ENCODE measurements at regions not wholly inside any gene's neighbourhood (a gene's known extent, or its start where the extent isn't known, plus 50 kb on each side); places are given as distances from the start of the nearest gene placed in this dataset.

DNA sequence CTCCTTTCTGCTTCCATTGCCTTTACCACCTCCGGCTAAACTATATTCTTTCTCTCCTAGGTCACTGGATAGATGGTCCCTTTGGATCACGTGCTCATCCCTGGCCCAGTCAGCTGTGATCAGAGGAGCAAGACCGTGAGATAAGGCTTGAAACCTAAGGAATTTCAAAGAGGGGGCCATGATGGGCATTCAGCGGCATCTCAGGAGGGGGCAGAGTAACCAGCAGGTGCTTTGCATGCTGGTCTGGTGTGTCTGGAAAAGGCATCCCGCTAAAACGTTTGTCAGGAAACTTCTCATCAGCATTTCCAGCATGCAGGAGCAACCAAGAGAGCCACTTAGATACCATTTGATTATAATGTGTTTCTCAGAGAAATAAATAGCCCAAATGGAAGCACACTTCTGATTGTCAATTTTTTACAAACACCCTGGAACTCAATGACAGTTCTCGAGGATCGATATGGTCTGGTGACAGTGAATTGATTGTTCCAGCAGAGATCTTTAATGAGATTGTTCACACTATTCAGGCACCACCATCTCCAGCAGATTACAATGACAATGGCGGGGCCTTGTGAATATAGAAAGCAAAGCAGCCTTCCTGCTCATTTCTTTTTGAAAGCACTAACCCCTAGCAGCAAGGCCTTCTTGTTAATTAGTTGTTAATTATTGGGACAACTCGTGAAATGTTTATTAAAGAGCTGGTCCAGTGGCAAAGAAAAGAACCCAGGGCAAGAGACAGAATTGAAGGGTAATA is 327.1 kb downstream of the PTTG2 start:
- Histone ChIP-seq H3K4me1 (peaks cover 0 to 7% (median 0%) of the 10 kb centered on the region in 9 donors), H3K9me3 (no peaks in the 10 kb centered on the region), H3K36me3 (no peaks in the 10 kb centered on the region), H3K27me3 (no peaks in the 10 kb centered on the region), H3K27ac (no peak overlapping the region), H3K4me3 (no peak overlapping the region)
- DNase-seq (no peak), ATAC-seq (no peak)
- intact Hi-C loops (cut with DNase I), result no loop called here
- 71 to 76% methylated on average over 10 of the region's 10 CpGs for WGBS, 2 donors
- TF ChIP-seq, protein P1, sequence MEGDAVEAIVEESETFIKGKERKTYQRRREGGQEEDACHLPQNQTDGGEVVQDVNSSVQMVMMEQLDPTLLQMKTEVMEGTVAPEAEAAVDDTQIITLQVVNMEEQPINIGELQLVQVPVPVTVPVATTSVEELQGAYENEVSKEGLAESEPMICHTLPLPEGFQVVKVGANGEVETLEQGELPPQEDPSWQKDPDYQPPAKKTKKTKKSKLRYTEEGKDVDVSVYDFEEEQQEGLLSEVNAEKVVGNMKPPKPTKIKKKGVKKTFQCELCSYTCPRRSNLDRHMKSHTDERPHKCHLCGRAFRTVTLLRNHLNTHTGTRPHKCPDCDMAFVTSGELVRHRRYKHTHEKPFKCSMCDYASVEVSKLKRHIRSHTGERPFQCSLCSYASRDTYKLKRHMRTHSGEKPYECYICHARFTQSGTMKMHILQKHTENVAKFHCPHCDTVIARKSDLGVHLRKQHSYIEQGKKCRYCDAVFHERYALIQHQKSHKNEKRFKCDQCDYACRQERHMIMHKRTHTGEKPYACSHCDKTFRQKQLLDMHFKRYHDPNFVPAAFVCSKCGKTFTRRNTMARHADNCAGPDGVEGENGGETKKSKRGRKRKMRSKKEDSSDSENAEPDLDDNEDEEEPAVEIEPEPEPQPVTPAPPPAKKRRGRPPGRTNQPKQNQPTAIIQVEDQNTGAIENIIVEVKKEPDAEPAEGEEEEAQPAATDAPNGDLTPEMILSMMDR (IDR thresholded peaks at IDR 0.05), result no peak

DNA sequence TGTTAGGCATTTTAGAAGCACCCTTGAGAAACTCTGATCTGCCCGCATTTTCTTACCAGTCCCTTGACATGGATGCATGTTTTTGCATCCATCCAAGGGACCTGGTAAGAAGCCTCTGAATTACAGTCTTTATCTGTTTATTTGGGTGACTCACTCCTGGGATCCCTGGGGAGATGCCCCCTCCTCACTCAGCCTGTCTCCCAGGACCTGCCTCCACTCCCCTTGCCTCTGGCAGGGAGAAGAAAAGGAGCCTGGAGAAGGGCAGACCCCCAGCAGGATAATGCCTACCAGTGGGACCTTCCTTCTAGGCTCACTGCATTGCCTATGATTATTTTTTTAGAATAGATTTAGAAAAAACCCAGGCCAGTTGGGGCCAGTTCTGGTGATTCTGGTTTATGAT is 329.4 kb downstream of the PTTG2 start:
- H3K27me3 ChIP-seq, result no peaks in the 10 kb centered on the region
- H3K27ac ChIP-seq, result no peak overlapping the region
- H3K4me1 ChIP-seq, result peaks cover 0 to 2% (median 0%) of the 10 kb centered on the region in 9 donors
- no peaks in the 10 kb centered on the region for H3K36me3 ChIP-seq
- no peak overlapping the region for H3K4me3 ChIP-seq
- TF ChIP-seq, protein P1 (IDR thresholded peaks at IDR 0.05), result no peak
- no peak for DNase-seq
- intact Hi-C loops (cut with DNase I), result no loop called here
- 93 to 97% methylated on average over 1 of the region's 1 CpG for WGBS, 2 donors
- peaks cover 0 to 22% (median 16%) of the 10 kb centered on the region in 11 donors for H3K9me3 ChIP-seq
- ATAC-seq, result no peak

DNA sequence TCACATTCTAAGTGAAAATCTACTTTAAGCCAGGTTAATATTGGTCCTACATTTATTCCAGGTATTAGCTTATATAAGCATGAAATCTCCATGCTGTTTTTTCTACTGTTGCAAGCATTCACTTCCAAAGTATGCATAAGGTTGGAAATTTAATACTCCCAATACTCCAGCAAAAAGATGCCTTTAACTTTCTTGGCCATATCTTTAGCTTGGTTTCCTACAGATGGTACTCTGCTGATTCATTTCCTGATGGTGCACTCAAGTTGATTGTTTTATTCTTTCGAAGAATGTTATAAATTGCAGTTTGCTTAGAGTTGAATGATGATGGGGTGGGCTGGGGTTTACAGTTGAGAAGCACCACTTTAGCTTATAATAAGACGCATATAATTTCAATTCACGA is 330.2 kb downstream of the PTTG2 start:
- TF ChIP-seq, protein P1 (IDR thresholded peaks at IDR 0.05), result no peak
- Histone ChIP-seq H3K27ac (no peak overlapping the region), H3K36me3 (no peaks in the 10 kb centered on the region), H3K4me3 (no peak overlapping the region), H3K4me1 (no peaks in the 10 kb centered on the region), H3K9me3 (peaks cover 0 to 24% (median 17%) of the 10 kb centered on the region in 11 donors), H3K27me3 (no peaks in the 10 kb centered on the region)
- intact Hi-C loops (cut with DNase I), result no loop called here
- 77 to 79% methylated on average over 3 of the region's 3 CpGs for WGBS, 2 donors
- DNase-seq (no peak), ATAC-seq (no peak)

DNA sequence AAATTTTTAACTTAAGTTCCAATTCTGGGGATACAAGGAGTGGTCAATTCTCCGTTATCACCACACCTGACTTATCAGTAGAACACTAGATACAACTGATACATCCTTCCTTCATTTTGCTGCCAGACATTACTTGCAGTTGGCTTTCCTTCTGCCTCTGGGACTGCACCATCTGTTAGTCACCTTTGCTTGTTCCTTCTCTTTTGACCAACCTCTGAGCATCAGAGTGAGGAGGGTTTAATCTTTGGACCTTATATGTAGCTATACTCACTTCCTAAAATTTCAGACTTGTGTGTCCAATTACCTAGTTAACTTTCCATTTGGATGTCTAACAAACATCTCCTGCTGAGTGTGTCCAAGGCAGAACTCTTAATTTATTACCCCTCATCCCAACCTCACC is 330.7 kb downstream of the PTTG2 start:
- WGBS, 2 donors, result 83 to 92% methylated on average over 1 of the region's 1 CpG
- peaks cover 0 to 27% (median 19%) of the 10 kb centered on the region in 11 donors for H3K9me3 ChIP-seq
- TF ChIP-seq, protein P1 (IDR thresholded peaks at IDR 0.05), result no peak

More for the DNA sequence above, 330.7 kb downstream of the PTTG2 start:
- Histone ChIP-seq H3K4me1 (no peaks in the 10 kb centered on the region), H3K27me3 (no peaks in the 10 kb centered on the region), H3K36me3 (no peaks in the 10 kb centered on the region), H3K4me3 (no peak overlapping the region), H3K27ac (no peak overlapping the region)
- DNase-seq, result no peak
- intact Hi-C loops (cut with DNase I), result no loop called here
- no peak for ATAC-seq

All from heart right ventricle (tissue), 16 donors.